NCI-H2029 treated with DMSO at 0.1 percent for 48 hours (cell line): ENCODE measurements at regions not wholly inside any gene's neighbourhood (a gene's known extent, or its start where the extent isn't known, plus 50 kb on each side); places are given as distances from the start of the nearest gene placed in this dataset.
A peak's percentile ranks its signal among the peaks of the same experiment; 100 is the strongest.

Source experiments
- DNase-seq: peaks from one replicate; lab custom pipeline; 2025; lab: John Stamatoyannopoulos, UW

- DNase-seq, result no peak
Observed at GRCh38 chr6:93784794-93785693, 365.7 kb upstream of the EPHA7 start.

GRCh38 chr6:93779086-93779841, 359.9 kb upstream of the EPHA7 start:
- no peak for DNase-seq

- no peak for DNase-seq
Observed at GRCh38 chr6:93759190-93759589, 339.8 kb upstream of the EPHA7 start.

- no peak for DNase-seq
Observed at GRCh38 chr6:93751969-93752368, 332.6 kb upstream of the EPHA7 start.

- DNase-seq, result no peak
Observed at GRCh38 chr6:93749930-93750329, 330.6 kb upstream of the EPHA7 start.

- DNase-seq, result no peak
Observed at GRCh38 chr6:93749191-93749590, 329.8 kb upstream of the EPHA7 start.

GRCh38 chr6:93746892-93747291, 327.5 kb upstream of the EPHA7 start:
- no peak for DNase-seq

GRCh38 chr6:93745306-93745705, 325.9 kb upstream of the EPHA7 start:
- DNase-seq, result no peak

- no peak for DNase-seq
Observed at GRCh38 chr6:93735099-93735498, 315.7 kb upstream of the EPHA7 start.

GRCh38 chr6:93731306-93731705, 311.9 kb upstream of the EPHA7 start:
- no peak for DNase-seq

- no peak for DNase-seq
Observed at GRCh38 chr6:93728150-93728549, 308.8 kb upstream of the EPHA7 start.

- no peak for DNase-seq
Observed at GRCh38 chr6:93727447-93727846, 308.1 kb upstream of the EPHA7 start.

GRCh38 chr6:93721386-93722048, 302.2 kb upstream of the EPHA7 start:
- peak; percentile 84 for DNase-seq

- no peak for DNase-seq
Observed at GRCh38 chr6:93713974-93714373, 294.6 kb upstream of the EPHA7 start.

- no peak for DNase-seq
Observed at GRCh38 chr6:93703431-93703830, 284.1 kb upstream of the EPHA7 start.

GRCh38 chr6:93701526-93701925, 282.2 kb upstream of the EPHA7 start:
- DNase-seq, result no peak

- no peak for DNase-seq
Observed at GRCh38 chr6:93685494-93685893, 266.1 kb upstream of the EPHA7 start.

GRCh38 chr6:93684339-93684738, 265.0 kb upstream of the EPHA7 start:
- peak; percentile 47 for DNase-seq

- no peak for DNase-seq
Observed at GRCh38 chr6:93679836-93680235, 260.5 kb upstream of the EPHA7 start.

- DNase-seq, result no peak
Observed at GRCh38 chr6:93678841-93679454, 259.6 kb upstream of the EPHA7 start.

- DNase-seq, result no peak
Observed at GRCh38 chr6:93677264-93677965, 258.1 kb upstream of the EPHA7 start.

GRCh38 chr6:93676581-93676980, 257.2 kb upstream of the EPHA7 start:
- DNase-seq, result peak; percentile 53
